GM12891 (cell line): ENCODE measurements at regions not wholly inside any gene's neighbourhood (a gene's known extent, or its start where the extent isn't known, plus 50 kb on each side); places are given as distances from the start of the nearest gene placed in this dataset.

Experiments
- PAX5 ChIP-seq: IDR thresholded peaks from 2 replicates; pipeline ENCODE4 v1.6.1; 2011; ENCODE audit warnings: low read length, moderate library complexity, mild to moderate bottlenecking; ENCODE audit not compliant: insufficient read depth, severe bottlenecking
- POLR2A ChIP-seq: IDR thresholded peaks from 2 replicates; pipeline ENCODE4 v1.6.1; 2011; ENCODE audit warnings: low read depth, low read length, control low read depth
- POLR2AphosphoS5 ChIP-seq: IDR thresholded peaks from 2 replicates; pipeline ENCODE4 v1.6.1; 2011; ENCODE audit warnings: low read depth, low read length, control low read depth
- POU2F2 ChIP-seq: IDR thresholded peaks from 2 replicates; pipeline ENCODE4 v1.6.1; 2011; ENCODE audit warnings: low read depth, mild to moderate bottlenecking, control low read depth, low read length, moderate library complexity
- SPI1 ChIP-seq: IDR thresholded peaks from 2 replicates; pipeline ENCODE4 v1.6.1; 2011; ENCODE audit warnings: low read depth, low read length, control low read depth
- TAF1 ChIP-seq: IDR thresholded peaks from 2 replicates; pipeline ENCODE4 v1.6.1; 2011; ENCODE audit warnings: low read depth, low read length, control low read depth

DNA sequence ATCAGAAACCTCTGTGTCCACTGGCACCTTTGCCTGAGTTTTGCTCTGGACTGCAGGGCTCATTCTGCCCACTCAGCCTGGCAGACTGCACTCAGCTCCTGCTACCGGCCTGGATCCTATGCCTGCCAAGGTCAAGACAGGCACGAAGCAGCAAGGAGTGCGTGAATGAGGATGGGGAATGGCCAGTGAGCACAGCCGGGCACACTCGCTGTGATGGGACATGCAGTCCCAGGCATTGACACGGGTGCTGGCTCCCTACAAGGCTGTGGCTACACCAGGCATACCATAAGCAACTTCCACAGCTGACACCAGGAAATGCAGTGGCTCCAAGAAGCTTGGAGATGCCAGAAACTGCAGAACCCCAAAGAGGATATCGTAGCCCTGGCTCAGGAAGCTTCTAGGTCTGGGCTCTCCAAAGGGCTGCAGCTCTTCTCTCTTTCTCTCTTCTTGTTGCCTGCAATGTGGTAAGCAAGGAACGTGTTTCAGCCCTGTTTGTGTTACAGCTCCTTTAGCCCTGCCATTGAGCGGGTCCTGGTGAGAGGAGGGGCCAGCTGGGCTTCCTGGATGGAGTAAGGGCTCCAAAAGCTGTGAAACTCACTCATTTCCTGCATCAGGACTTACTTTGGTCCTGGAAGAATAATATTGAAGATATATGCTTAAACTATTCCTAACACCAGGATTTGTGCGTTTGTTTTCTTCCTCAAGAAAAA lies 832.6 kb upstream of the SLITRK5 start:
- no peak for TF ChIP-seq POLR2A
- no peak for TF ChIP-seq POLR2AphosphoS5
- no peak for TF ChIP-seq SPI1
- TF ChIP-seq TAF1: no peak
- no peak for TF ChIP-seq PAX5
- TF ChIP-seq POU2F2: no peak
